ENCODE measurements at regions not wholly inside any gene's neighbourhood (a gene's known extent, or its start where the extent isn't known, plus 50 kb on each side); places are given as distances from the start of the nearest gene placed in this dataset.

- no peak for DNase-seq (ENCODE audit: low read depth)
- no peak overlapping the region for H3K4me3 ChIP-seq (ENCODE audit: low read depth, low read length)
- TF ChIP-seq CTCF (IDR thresholded peaks at IDR 0.05; ENCODE audit: insufficient read depth, low read depth, low read length): no peak
Measured at GRCh38 chr1:68958958-68959357, 462.1 kb upstream of the DEPDC1 start.

GRCh38 chr1:68959461-68960030 lies 462.7 kb upstream of the DEPDC1 start:
- TF ChIP-seq CTCF (IDR thresholded peaks at IDR 0.05; ENCODE audit: insufficient read depth, low read depth, low read length): no peak
- no peak overlapping the region for H3K4me3 ChIP-seq (ENCODE audit: low read depth, low read length)
- DNase-seq (ENCODE audit: low read depth): no peak

- H3K4me3 ChIP-seq (ENCODE audit: low read depth, low read length): no peak overlapping the region
- DNase-seq (ENCODE audit: low read depth): no peak
- TF ChIP-seq CTCF (IDR thresholded peaks at IDR 0.05; ENCODE audit: insufficient read depth, low read depth, low read length): no peak
Measured at GRCh38 chr1:68961143-68961542, 464.3 kb upstream of the DEPDC1 start.

- TF ChIP-seq CTCF (IDR thresholded peaks at IDR 0.05; ENCODE audit: insufficient read depth, low read depth, low read length): no peak
- no peak for DNase-seq (ENCODE audit: low read depth)
Measured at GRCh38 chr1:68963353-68963752, 466.5 kb upstream of the DEPDC1 start.

GRCh38 chr1:68969441-68969840 lies 472.6 kb upstream of the DEPDC1 start:
- TF ChIP-seq CTCF (IDR thresholded peaks at IDR 0.05; ENCODE audit: insufficient read depth, low read depth, low read length): no peak
- no peak overlapping the region for H3K4me3 ChIP-seq (ENCODE audit: low read depth, low read length)
- no peak for DNase-seq (ENCODE audit: low read depth)

More at GRCh38 chr1:68963353-68963752, 466.5 kb upstream of the DEPDC1 start:
- no peak overlapping the region for H3K4me3 ChIP-seq (ENCODE audit: low read depth, low read length)

- no peak for DNase-seq (ENCODE audit: low read depth)
- H3K4me3 ChIP-seq (ENCODE audit: low read depth, low read length): no peak overlapping the region
- TF ChIP-seq CTCF (IDR thresholded peaks at IDR 0.05; ENCODE audit: insufficient read depth, low read depth, low read length): no peak
Measured at GRCh38 chr1:68970571-68970970, 473.7 kb upstream of the DEPDC1 start.
